Suprapubic skin (tissue), 3 donors: ENCODE measurements at regions not wholly inside any gene's neighbourhood (a gene's known extent, or its start where the extent isn't known, plus 50 kb on each side); places are given as distances from the start of the nearest gene placed in this dataset.

ENCODE experiments used
- POLR2A ChIP-seq, 2 donors: fragments of 450-650 bp; IDR thresholded peaks; one replicate each; pipeline ENCODE4 v1.6.1; 2017; ENCODE audit warnings: antibody characterized with exemption in 2 of 2, mild to moderate bottlenecking in 2 of 2, moderate library complexity in 2 of 2
- TF ChIP-seq, protein P1 (sequence below), 2 donors: fragments of 200-600 bp in 1 of 2; fragments of 450-650 bp in 1 of 2; sonication (generic) in 1 of 2; IDR thresholded peaks; one replicate each; pipeline ENCODE4 v1.5.1; 2016 to 2019; ENCODE audit warnings: antibody characterized with exemption in 2 of 2, mild to moderate bottlenecking in 1 of 2, moderate library complexity in 1 of 2

DNA sequence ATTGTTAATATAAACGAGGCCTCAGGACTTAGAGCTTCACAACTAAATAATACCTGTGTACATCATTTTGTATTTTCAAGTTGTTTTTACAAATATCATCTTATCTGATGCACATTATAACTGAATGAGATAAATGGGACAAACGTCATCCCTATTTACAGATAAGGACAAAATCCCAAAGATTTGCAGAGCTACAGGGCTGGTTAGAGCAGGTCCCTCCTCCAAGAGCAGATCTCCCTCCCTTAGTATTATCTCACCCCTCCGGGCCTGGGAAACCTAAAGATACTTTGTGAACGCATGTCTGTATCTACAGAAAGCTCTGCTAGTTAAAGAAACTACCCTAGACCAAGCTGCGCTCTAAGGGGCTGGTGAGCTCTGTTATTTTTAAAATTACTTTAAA is 130.4 kb upstream of the PROKR2 start:
- TF ChIP-seq, protein P1, sequence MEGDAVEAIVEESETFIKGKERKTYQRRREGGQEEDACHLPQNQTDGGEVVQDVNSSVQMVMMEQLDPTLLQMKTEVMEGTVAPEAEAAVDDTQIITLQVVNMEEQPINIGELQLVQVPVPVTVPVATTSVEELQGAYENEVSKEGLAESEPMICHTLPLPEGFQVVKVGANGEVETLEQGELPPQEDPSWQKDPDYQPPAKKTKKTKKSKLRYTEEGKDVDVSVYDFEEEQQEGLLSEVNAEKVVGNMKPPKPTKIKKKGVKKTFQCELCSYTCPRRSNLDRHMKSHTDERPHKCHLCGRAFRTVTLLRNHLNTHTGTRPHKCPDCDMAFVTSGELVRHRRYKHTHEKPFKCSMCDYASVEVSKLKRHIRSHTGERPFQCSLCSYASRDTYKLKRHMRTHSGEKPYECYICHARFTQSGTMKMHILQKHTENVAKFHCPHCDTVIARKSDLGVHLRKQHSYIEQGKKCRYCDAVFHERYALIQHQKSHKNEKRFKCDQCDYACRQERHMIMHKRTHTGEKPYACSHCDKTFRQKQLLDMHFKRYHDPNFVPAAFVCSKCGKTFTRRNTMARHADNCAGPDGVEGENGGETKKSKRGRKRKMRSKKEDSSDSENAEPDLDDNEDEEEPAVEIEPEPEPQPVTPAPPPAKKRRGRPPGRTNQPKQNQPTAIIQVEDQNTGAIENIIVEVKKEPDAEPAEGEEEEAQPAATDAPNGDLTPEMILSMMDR (IDR thresholded peaks at IDR 0.05): no peak
- TF ChIP-seq POLR2A (IDR thresholded peaks at IDR 0.05): no peak
